Neuronal stem cell (in vitro differentiated cells): ENCODE measurements at regions not wholly inside any gene's neighbourhood (a gene's known extent, or its start where the extent isn't known, plus 50 kb on each side); places are given as distances from the start of the nearest gene placed in this dataset.

Experiments
- DNase-seq: peaks from one replicate; pipeline ENCODE4 v3.0.0-alpha.2; 2013; ENCODE audit warnings: low spot score
- H2AFZ ChIP-seq: one replicate; pipeline ENCODE4 v1.6.1; 2013; ENCODE audit warnings: mild to moderate bottlenecking, low read length, inconsistent platforms
- H2AK5ac ChIP-seq: 2 replicates; pipeline ENCODE4 v1.6.1; 2013; ENCODE audit warnings: low read depth, mild to moderate bottlenecking, inconsistent platforms, low read length, moderate library complexity, mixed read lengths
- H2BK120ac ChIP-seq: 2 replicates; pipeline ENCODE4 v1.6.1; 2013; ENCODE audit warnings: low read depth, mild to moderate bottlenecking, inconsistent platforms, low read length, moderate library complexity, mixed read lengths
- H2BK12ac ChIP-seq: one replicate; pipeline ENCODE4 v1.6.1; 2013; ENCODE audit warnings: low read length, inconsistent platforms
- H2BK15ac ChIP-seq: 2 replicates; pipeline ENCODE4 v1.6.1; 2013; ENCODE audit warnings: mild to moderate bottlenecking, low read length, inconsistent platforms, mixed read lengths
- H2BK5ac ChIP-seq: one replicate; pipeline ENCODE4 v1.6.1; 2013; ENCODE audit warnings: inconsistent platforms, mild to moderate bottlenecking, low read length, moderate library complexity
- H3K14ac ChIP-seq: one replicate; pipeline ENCODE4 v1.6.1; 2013; ENCODE audit warnings: low read length, inconsistent platforms
- H3K18ac ChIP-seq: 2 replicates; pipeline ENCODE4 v1.6.1; 2013; ENCODE audit warnings: low read length, inconsistent platforms
- H3K23ac ChIP-seq: 2 replicates; pipeline ENCODE4 v1.6.1; 2013; ENCODE audit warnings: low read depth, mild to moderate bottlenecking, mixed read lengths, low read length, inconsistent platforms; ENCODE audit not compliant: poor library complexity
- H3K27ac ChIP-seq: replicated peaks from 3 replicates; pipeline ENCODE4 v1.5.1; 2013; ENCODE audit warnings: low read length, inconsistent platforms
- H3K27me3 ChIP-seq, 3 experiments: 2 replicates each; pipeline ENCODE4 v1.6.1; 2013; ENCODE audit warnings: low read length in 3 of 3, mild to moderate bottlenecking in 2 of 3, inconsistent platforms in 1 of 3, low read depth in 1 of 3, mixed read lengths in 1 of 3, moderate library complexity in 1 of 3; ENCODE audit not compliant: control insufficient read depth in 3 of 3, insufficient read depth in 3 of 3
- H3K36me3 ChIP-seq, 2 donors: replicated peaks in 1 of 2; 2 replicates each; pipeline ENCODE4 v1.6.1; 2013; ENCODE audit warnings: low read length in 2 of 2; ENCODE audit not compliant: control insufficient read depth in 2 of 2, insufficient read depth in 2 of 2
- H3K4ac ChIP-seq: 2 replicates; pipeline ENCODE4 v1.6.1; 2013; ENCODE audit warnings: inconsistent platforms, mild to moderate bottlenecking, low read length, moderate library complexity
- H3K4me1 ChIP-seq, 2 donors: 1 replicate in 1 of 2; 2 replicates in 1 of 2; pipeline ENCODE4 v1.6.1; 2013; ENCODE audit warnings: low read length in 2 of 2, low read depth in 1 of 2; ENCODE audit not compliant: control insufficient read depth in 2 of 2, insufficient read depth in 1 of 2
- H3K4me2 ChIP-seq: one replicate; pipeline ENCODE4 v1.6.1; 2013; ENCODE audit warnings: mild to moderate bottlenecking, low read length, inconsistent platforms; ENCODE audit not compliant: insufficient read depth, poor library complexity, severe bottlenecking
- H3K4me3 ChIP-seq, 2 donors: 2 replicates each; pipeline ENCODE4 v1.5.1; 2013; ENCODE audit warnings: low read length in 2 of 2, mild to moderate bottlenecking in 2 of 2, inconsistent platforms in 1 of 2, moderate library complexity in 1 of 2
- H3K79me1 ChIP-seq: one replicate; pipeline ENCODE4 v1.6.1; 2013; ENCODE audit warnings: low read depth, mild to moderate bottlenecking, inconsistent platforms, low read length, moderate library complexity
- H3K9ac ChIP-seq: one replicate; pipeline ENCODE4 v1.6.1; 2013; ENCODE audit warnings: mild to moderate bottlenecking, low read depth, low read length, inconsistent platforms; ENCODE audit not compliant: poor library complexity
- H3K9me3 ChIP-seq, 2 donors: replicated peaks in 1 of 2; 2 replicates each; pipeline versions ENCODE3 to v1.6.1; 2013; ENCODE audit warnings: low read length in 2 of 2, mild to moderate bottlenecking in 2 of 2, inconsistent platforms in 1 of 2, low read depth in 1 of 2, mixed read lengths in 1 of 2, moderate library complexity in 1 of 2; ENCODE audit not compliant: control insufficient read depth in 2 of 2, insufficient read depth in 1 of 2
- H4K8ac ChIP-seq: one replicate; pipeline ENCODE4 v1.6.1; 2013; ENCODE audit warnings: low read depth, mild to moderate bottlenecking, inconsistent platforms, low read length, moderate library complexity
- H4K91ac ChIP-seq: one replicate; pipeline ENCODE4 v1.6.1; 2013; ENCODE audit warnings: low read length, low read depth, mild to moderate bottlenecking, inconsistent platforms; ENCODE audit not compliant: poor library complexity
- WGBS, 2 donors: extraction: QIAGEN DNeasy Blood & Tissue Kit; methylation state at CpG; one replicate each; pipeline ENCODE4 v1.1.7; 2013; ENCODE audit warnings: missing lambda C conversion rate in 2 of 2, mixed read lengths in 1 of 2; ENCODE audit not compliant: insufficient read length in 2 of 2, insufficient replicate concordance in 1 of 2; ENCODE audit errors: extremely low coverage in 2 of 2; 5-methylcytosine and 5-hydroxymethylcytosine counted together

DNA sequence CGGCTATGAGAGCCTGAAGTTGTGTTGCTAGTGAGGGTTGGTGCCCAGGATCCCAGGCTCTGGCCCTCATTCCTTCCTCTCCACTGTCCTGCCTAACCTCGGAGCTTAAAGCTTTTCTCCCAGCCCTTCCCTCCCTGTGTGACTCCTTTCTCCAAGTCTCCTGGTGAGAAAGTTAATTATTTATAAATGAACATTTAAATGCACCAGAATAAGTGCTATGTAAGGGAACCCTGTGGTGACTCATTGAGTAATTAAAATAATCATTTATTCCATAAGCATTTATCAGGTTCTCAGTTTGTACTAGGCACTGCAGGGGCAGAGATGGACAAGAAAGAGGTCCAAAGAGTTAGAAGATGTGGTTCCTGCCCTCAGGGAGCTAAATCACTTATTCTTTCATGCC, 89.1 kb upstream of the ISX start:
- Histone ChIP-seq H4K91ac (no peak overlapping the region), H3K4me1 (peaks cover 0 to 17% of the 10 kb centered on the region in 2 donors), H3K4me3 (no peak overlapping the region), H2BK5ac (no peak overlapping the region), H3K9me3 (no peaks in the 10 kb centered on the region), H2AK5ac (no peak overlapping the region), H3K27ac (no peak overlapping the region), H3K79me1 (no peaks in the 10 kb centered on the region), H3K18ac (no peak overlapping the region), H2BK12ac (no peak overlapping the region), H4K8ac (no peak overlapping the region), H3K36me3 (no peaks in the 10 kb centered on the region), H3K4ac (no peak overlapping the region), H2AFZ (no peak overlapping the region), H3K27me3 (no peaks in the 10 kb centered on the region), H2BK120ac (no peak overlapping the region), H3K14ac (no peak overlapping the region), H3K9ac (no peak overlapping the region), H3K23ac (no peak overlapping the region), H2BK15ac (no peak overlapping the region), H3K4me2 (no peak overlapping the region)
- WGBS, 2 donors: no CpG with 5 or more reads among the region's 2 CpGs
- DNase-seq: no peak

DNA sequence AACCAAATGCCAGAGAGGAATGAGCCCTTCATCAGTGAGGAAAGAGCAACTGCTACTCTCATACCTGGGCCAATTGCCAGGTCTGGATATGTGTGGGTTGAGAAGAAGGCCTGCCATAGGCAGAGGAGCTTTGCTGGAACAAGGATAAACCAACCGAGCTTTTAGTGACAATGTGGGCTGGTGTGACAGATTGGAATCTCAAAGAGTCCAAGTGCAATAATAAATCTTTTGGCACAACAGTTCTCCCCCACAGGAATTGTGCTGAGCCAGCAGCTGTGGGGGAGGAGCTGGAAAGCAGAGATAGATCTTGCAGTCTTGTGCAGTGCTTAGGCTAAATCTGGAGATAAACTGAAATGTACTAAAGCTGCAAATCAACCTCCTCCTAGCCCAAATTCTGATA, 79.4 kb upstream of the ISX start:
- no peak for DNase-seq
- Histone ChIP-seq H3K4me1 (no peaks in the 10 kb centered on the region), H3K4me3 (no peak overlapping the region), H3K9me3 (peaks cover 0 to 4% of the 10 kb centered on the region in 2 donors), H2BK15ac (no peak overlapping the region), H3K4me2 (no peak overlapping the region), H3K23ac (no peak overlapping the region), H3K14ac (no peak overlapping the region), H3K36me3 (no peaks in the 10 kb centered on the region), H2BK120ac (no peak overlapping the region), H3K18ac (no peak overlapping the region), H3K4ac (no peak overlapping the region), H2AK5ac (no peak overlapping the region), H2BK5ac (no peak overlapping the region), H4K8ac (no peak overlapping the region), H2BK12ac (no peak overlapping the region), H3K9ac (no peak overlapping the region), H2AFZ (no peak overlapping the region), H3K79me1 (no peaks in the 10 kb centered on the region), H3K27ac (no peak overlapping the region), H4K91ac (no peak overlapping the region), H3K27me3 (no peaks in the 10 kb centered on the region)
- WGBS, 2 donors: no CpG with 5 or more reads among the region's 1 CpG

DNA sequence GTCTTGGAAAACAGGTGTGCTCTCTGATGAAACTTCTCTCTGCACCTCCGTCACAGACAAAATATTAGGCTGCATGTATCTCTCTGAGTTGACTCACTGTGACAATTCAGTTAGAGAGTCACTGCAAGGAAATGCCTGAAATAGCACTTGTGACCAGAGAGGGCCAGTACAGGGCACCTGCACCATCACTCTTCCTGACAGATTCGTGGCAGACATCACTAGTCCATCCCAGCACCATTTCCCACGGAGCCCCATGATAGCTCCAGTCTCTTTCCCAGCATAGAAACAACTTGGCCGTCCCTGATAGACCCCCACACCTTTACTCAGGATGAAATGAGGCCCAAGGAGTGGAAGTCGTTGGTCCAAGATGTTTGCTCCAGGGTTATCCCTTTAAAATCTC, 73.3 kb upstream of the ISX start:
- H2BK120ac ChIP-seq: no peak overlapping the region
- H3K36me3 ChIP-seq: no peaks in the 10 kb centered on the region
- H4K8ac ChIP-seq: no peak overlapping the region
- no peak overlapping the region for H3K14ac ChIP-seq
- H3K9ac ChIP-seq: no peak overlapping the region
- H3K4ac ChIP-seq: no peak overlapping the region
- no peak overlapping the region for H3K27ac ChIP-seq
- no peak overlapping the region for H2AFZ ChIP-seq
- H3K4me1 ChIP-seq: peaks cover 0 to 2% of the 10 kb centered on the region in 2 donors
- no peak overlapping the region for H3K4me2 ChIP-seq
- H3K4me3 ChIP-seq: no peak overlapping the region
- no peak overlapping the region for H3K23ac ChIP-seq
- no peaks in the 10 kb centered on the region for H3K27me3 ChIP-seq
- no peak overlapping the region for H2BK5ac ChIP-seq
- no CpG with 5 or more reads among the region's 5 CpGs for WGBS, 2 donors
- no peaks in the 10 kb centered on the region for H3K79me1 ChIP-seq
- no peak overlapping the region for H2AK5ac ChIP-seq
- no peak overlapping the region for H3K18ac ChIP-seq
- H2BK12ac ChIP-seq: no peak overlapping the region
- no peak for DNase-seq
- peaks cover 0 to 2% of the 10 kb centered on the region in 2 donors for H3K9me3 ChIP-seq
- H2BK15ac ChIP-seq: no peak overlapping the region
- H4K91ac ChIP-seq: no peak overlapping the region

DNA sequence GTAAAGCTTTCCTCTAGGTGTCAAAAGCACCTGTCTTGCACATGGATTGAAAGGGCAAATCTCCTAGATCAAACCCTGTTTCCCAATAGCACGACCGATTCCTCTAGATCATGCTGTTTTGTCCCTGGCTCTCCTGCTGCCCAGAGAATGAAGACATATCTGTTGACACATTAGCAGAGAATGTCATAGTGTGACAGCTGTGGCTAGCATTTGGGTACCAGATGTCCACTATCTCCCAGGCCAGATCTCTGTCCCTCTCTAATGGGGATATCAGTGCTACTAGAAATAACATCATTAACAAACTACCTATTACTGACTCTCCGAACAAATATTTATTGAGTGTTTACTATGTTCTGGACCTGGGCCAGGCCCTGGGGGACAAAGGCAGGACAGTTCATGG, 72.4 kb upstream of the ISX start:
- no CpG with 5 or more reads among the region's 3 CpGs for WGBS, 2 donors
- H3K36me3 ChIP-seq: no peaks in the 10 kb centered on the region
- H3K9ac ChIP-seq: no peak overlapping the region
- no peak overlapping the region for H3K14ac ChIP-seq
- H3K4me3 ChIP-seq: no peak overlapping the region
- no peak overlapping the region for H2AK5ac ChIP-seq
- no peak overlapping the region for H2BK12ac ChIP-seq
- no peak overlapping the region for H3K23ac ChIP-seq
- H3K4me1 ChIP-seq: peaks cover 0 to 2% of the 10 kb centered on the region in 2 donors
- no peaks in the 10 kb centered on the region for H3K9me3 ChIP-seq
- no peak overlapping the region for H3K18ac ChIP-seq
- H3K27ac ChIP-seq: no peak overlapping the region
- H2BK120ac ChIP-seq: no peak overlapping the region
- H2BK5ac ChIP-seq: no peak overlapping the region
- no peak overlapping the region for H4K91ac ChIP-seq
- H3K4ac ChIP-seq: no peak overlapping the region
- no peak overlapping the region for H2AFZ ChIP-seq
- DNase-seq: no peak
- no peaks in the 10 kb centered on the region for H3K79me1 ChIP-seq
- H2BK15ac ChIP-seq: no peak overlapping the region
- H4K8ac ChIP-seq: no peak overlapping the region
- H3K4me2 ChIP-seq: no peak overlapping the region
- H3K27me3 ChIP-seq: no peaks in the 10 kb centered on the region
